B cell (primary cell): ENCODE measurements at regions not wholly inside any gene's neighbourhood (a gene's known extent, or its start where the extent isn't known, plus 50 kb on each side); places are given as distances from the start of the nearest gene placed in this dataset.

Source experiments
- ATAC-seq: fragments of 200-7000 bp; cut with Tn5 transposase; one replicate; pipeline ENCODE4 v1.10.0; 2021; ENCODE audit warnings: low read depth, mild to moderate bottlenecking, moderate number of reproducible peaks, moderate library complexity
- CTCF ChIA-PET: fragments of 350-600 bp; sonication (Branson Sonifier 250); formaldehyde crosslinking; loops from one replicate; lab custom pipeline; 2021; ENCODE audit warnings: antibody characterized with exemption, inconsistent platforms; lab: Charles Lee
- POLR2A ChIA-PET: fragments of 350-600 bp; sonication (Branson Sonifier 250); formaldehyde crosslinking; loops from one replicate; lab custom pipeline; 2021; ENCODE audit warnings: antibody characterized with exemption; lab: Charles Lee
- DNase-seq: peaks from one replicate; pipeline ENCODE4 v3.0.0; 2013
- H2AFZ ChIP-seq: 2 replicates; pipeline ENCODE4 v1.6.1; 2012; ENCODE audit warnings: mild to moderate bottlenecking, low read depth, low read length; ENCODE audit not compliant: insufficient read depth, poor library complexity, severe bottlenecking
- H3K27ac ChIP-seq, 2 donors: 1 replicate in 1 of 2; 2 replicates in 1 of 2; pipeline ENCODE4 v1.5.1; 2012 to 2013; ENCODE audit warnings: low read length in 2 of 2, mild to moderate bottlenecking in 2 of 2, moderate library complexity in 1 of 2
- H3K27me3 ChIP-seq, 4 experiments: fragments of 200-600 bp in 1 of 4; sonication (generic) in 1 of 4; replicated peaks in 1 of 4; 1 replicate in 2 of 4; 2 replicates in 2 of 4; pipeline versions ENCODE4 v1.6.1 to v1.7.0; 2013 to 2016; ENCODE audit warnings: low read length in 3 of 4, mild to moderate bottlenecking in 2 of 4, mixed read lengths in 1 of 4, moderate library complexity in 1 of 4; ENCODE audit not compliant: insufficient read depth in 4 of 4, control insufficient read depth in 3 of 4; ENCODE audit errors: control extremely low read depth in 1 of 4
- H3K36me3 ChIP-seq, 2 experiments: replicated peaks in 1 of 2; 1 replicate in 1 of 2; 2 replicates in 1 of 2; pipeline versions ENCODE4 v1.6.1 to v1.7.1; 2013; ENCODE audit warnings: low read length in 1 of 2; ENCODE audit not compliant: insufficient read depth in 2 of 2, control insufficient read depth in 1 of 2; ENCODE audit errors: control extremely low read depth in 1 of 2, extremely low read depth in 1 of 2
- H3K4me1 ChIP-seq, 2 donors: fragments of 200-600 bp in 1 of 2; sonication (generic) in 1 of 2; 1 replicate in 1 of 2; 2 replicates in 1 of 2; pipeline versions ENCODE4 v1.5.1 to v1.6.1; 2013 to 2017; ENCODE audit warnings: low read length in 2 of 2; ENCODE audit not compliant: control insufficient read depth in 2 of 2, insufficient read depth in 2 of 2
- H3K4me2 ChIP-seq: replicated peaks from 2 replicates; pipeline ENCODE3; 2012; ENCODE audit warnings: mild to moderate bottlenecking, low read depth, low read length; ENCODE audit not compliant: poor library complexity, severe bottlenecking
- H3K4me3 ChIP-seq, 5 experiments: fragments of 200-600 bp in 1 of 5; sonication (generic) in 1 of 5; 1 replicate in 3 of 5; 2 replicates in 2 of 5; pipeline versions ENCODE4 v1.5.1 to v1.7.0; 2011 to 2016; ENCODE audit warnings: low read length in 4 of 5, mild to moderate bottlenecking in 4 of 5, low read depth in 2 of 5, control low read depth in 1 of 5, moderate library complexity in 1 of 5; ENCODE audit not compliant: insufficient read depth in 1 of 5; ENCODE audit errors: control extremely low read depth in 1 of 5, extremely low read depth in 1 of 5
- H3K79me2 ChIP-seq: fragments of 200-600 bp; sonication (generic); one replicate; pipeline ENCODE4 v1.6.0; 2016; ENCODE audit warnings: low read length; ENCODE audit not compliant: control insufficient read depth, insufficient read depth
- H3K9ac ChIP-seq: fragments of 200-600 bp; sonication (generic); 2 replicates; pipeline ENCODE4 v1.6.1; 2017; ENCODE audit warnings: mild to moderate bottlenecking, low read length, moderate library complexity
- H3K9me3 ChIP-seq, 3 donors: one replicate each; pipeline versions ENCODE4 v1.6.1 to v1.7.1; 2013; ENCODE audit warnings: low read length in 2 of 3; ENCODE audit not compliant: control insufficient read depth in 2 of 3, insufficient read depth in 1 of 3; ENCODE audit errors: control extremely low read depth in 1 of 3
- H4K20me1 ChIP-seq: 2 replicates; pipeline ENCODE4 v1.6.0; 2012; ENCODE audit warnings: mild to moderate bottlenecking, low read length; ENCODE audit not compliant: insufficient read depth, control insufficient read depth, poor library complexity, severe bottlenecking
- H3K27ac Mint-ChIP-seq: one replicate; pipeline ENCODE4 v1.8.0; 2021; ENCODE audit warnings: mixed read lengths
- H3K27me3 Mint-ChIP-seq: one replicate; pipeline ENCODE4 v1.8.0; 2021; ENCODE audit warnings: mixed read lengths
- H3K4me1 Mint-ChIP-seq: one replicate; pipeline ENCODE4 v1.8.0; 2021; ENCODE audit warnings: mixed read lengths
- H3K4me3 Mint-ChIP-seq: one replicate; pipeline ENCODE4 v1.8.0; 2021; ENCODE audit warnings: mixed read lengths
- H3K9me3 Mint-ChIP-seq: one replicate; pipeline ENCODE4 v1.8.0; 2022; ENCODE audit warnings: mixed read lengths; ENCODE audit not compliant: insufficient read depth
- CTCF ChIP-seq: fragments of 200-600 bp; IDR thresholded peaks from one replicate; pipeline ENCODE4 v1.8.0; 2022; ENCODE audit warnings: antibody characterized with exemption, mild to moderate bottlenecking
- EZH2 ChIP-seq: IDR thresholded peaks from 2 replicates; pipeline ENCODE4 v1.6.1; 2012; ENCODE audit warnings: borderline replicate concordance, low read depth, mild to moderate bottlenecking, moderate library complexity, low read length; ENCODE audit not compliant: insufficient read depth, poor library complexity, severe bottlenecking
- WGBS: methylation state at CpG from one replicate; pipeline ENCODE4 v1.1.5; 2013; ENCODE audit warnings: missing lambda C conversion rate; ENCODE audit not compliant: insufficient coverage; 5-methylcytosine and 5-hydroxymethylcytosine counted together
- intact Hi-C: fragments of 100-400 bp; cut with micrococcal nuclease; formaldehyde crosslinking; loops from one replicate; pipeline ENCODE4 v1.10.0; 2022

DNA sequence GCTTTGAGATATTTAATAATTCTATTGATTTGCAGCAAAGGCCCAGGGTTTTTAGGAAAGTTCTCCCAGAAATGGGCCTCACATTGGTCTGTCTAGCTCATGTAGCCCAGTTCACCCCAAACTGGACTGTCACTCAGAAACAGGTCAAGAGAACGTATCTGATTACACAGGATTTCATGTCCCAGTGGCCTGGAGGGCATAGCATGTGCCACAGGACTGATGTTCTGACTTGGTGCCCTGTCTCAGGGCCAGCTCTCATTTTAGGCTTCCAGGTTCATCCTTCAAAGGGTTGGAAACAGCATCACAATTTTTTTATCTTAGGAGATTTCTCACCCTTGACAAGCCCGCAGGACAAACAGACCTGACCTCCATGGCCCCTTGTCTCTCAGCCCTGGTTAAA, 398.4 kb upstream of the AZI2 start:
- no peak overlapping the region for H3K9ac ChIP-seq
- H3K79me2 ChIP-seq = no peaks in the 10 kb centered on the region
- no peaks in the 10 kb centered on the region for H3K27me3 ChIP-seq
- peaks cover 0 to 3% (median 0%) of the 10 kb centered on the region in 3 donors for H3K9me3 ChIP-seq
- Mint-ChIP-seq H3K27me3 (no peaks in the 10 kb centered on the region), H3K9me3 (peaks cover 6% of the 10 kb centered on the region), H3K27ac (no peak overlapping the region), H3K4me3 (no peak overlapping the region), H3K4me1 (no peaks in the 10 kb centered on the region)
- WGBS = 64% methylated on average over 1 of the region's 2 CpGs
- ATAC-seq = no peak
- no peaks in the 10 kb centered on the region for H3K36me3 ChIP-seq
- no peak overlapping the region for H2AFZ ChIP-seq
- H3K4me1 ChIP-seq = no peaks in the 10 kb centered on the region
- no peak overlapping the region for H3K4me2 ChIP-seq
- TF ChIP-seq CTCF (no peak), EZH2 (no peak)
- no peaks in the 10 kb centered on the region for H4K20me1 ChIP-seq
- POLR2A ChIA-PET = no interaction called here
- CTCF ChIA-PET = no interaction called here
- DNase-seq = no peak
- no peak overlapping the region for H3K4me3 ChIP-seq
- H3K27ac ChIP-seq = no peak overlapping the region
- intact Hi-C loops = no loop called here

GRCh38 chr3:28751864-28752263, 403.2 kb upstream of the AZI2 start:
- Histone ChIP-seq H3K4me3 (no peak overlapping the region), H3K36me3 (no peaks in the 10 kb centered on the region), H3K27me3 (no peaks in the 10 kb centered on the region), H3K4me1 (no peaks in the 10 kb centered on the region), H3K27ac (no peak overlapping the region), H3K9ac (no peak overlapping the region), H3K79me2 (no peaks in the 10 kb centered on the region), H3K9me3 (peaks cover 0 to 3% (median 0%) of the 10 kb centered on the region in 3 donors), H4K20me1 (no peaks in the 10 kb centered on the region), H2AFZ (no peak overlapping the region), H3K4me2 (no peak overlapping the region)
- Mint-ChIP-seq H3K27me3 (no peaks in the 10 kb centered on the region), H3K27ac (no peak overlapping the region), H3K4me1 (no peaks in the 10 kb centered on the region), H3K9me3 (peaks cover 6% of the 10 kb centered on the region), H3K4me3 (no peak overlapping the region)
- POLR2A ChIA-PET = no interaction called here
- intact Hi-C loops = no loop called here
- TF ChIP-seq CTCF (no peak), EZH2 (no peak)
- CTCF ChIA-PET = no interaction called here
- ATAC-seq (no peak), DNase-seq (no peak)
- 100% methylated on average over 1 of the region's 2 CpGs for WGBS
